ENCODE measurements at regions not wholly inside any gene's neighbourhood (a gene's known extent, or its start where the extent isn't known, plus 50 kb on each side); places are given as distances from the start of the nearest gene placed in this dataset.

DNA sequence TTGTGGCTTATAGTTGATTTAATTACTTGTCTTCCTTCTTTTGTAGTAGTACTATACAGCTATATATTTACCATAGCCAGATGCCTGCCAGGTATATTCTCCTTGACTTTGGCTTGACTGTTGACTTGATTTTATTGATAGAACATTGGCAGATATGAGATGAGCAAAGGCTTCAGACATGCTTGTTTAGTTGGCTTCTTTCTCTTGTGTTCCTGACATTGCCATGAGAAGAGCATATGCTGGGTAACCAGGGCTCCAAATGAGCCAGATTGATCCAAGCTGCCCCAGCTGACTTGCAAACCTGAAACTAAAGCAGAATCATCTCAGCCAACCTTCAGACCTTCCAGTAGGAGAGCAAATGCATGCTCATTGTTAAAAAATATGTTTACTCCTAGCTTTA is 508.1 kb upstream of the BTBD3 start:
- no peak for TF ChIP-seq CTCF (conservative IDR thresholded peaks at IDR 0.05)
- Mint-ChIP-seq H3K36me3 (ENCODE audit: low read depth) (peaks cover 9% of the 10 kb centered on the region), H3K4me1 (peaks cover 11% of the 10 kb centered on the region), H3K27ac (ENCODE audit: unreplicated experiment) (peak overlapping the region; percentile 28), H3K9me3 (peaks cover 16% of the 10 kb centered on the region), H3K4me3 (no peak overlapping the region), H3K27me3 (ENCODE audit: low read depth) (no peaks in the 10 kb centered on the region)
- DNase-seq (ENCODE audit: low read depth, low spot score), result no peak

DNA sequence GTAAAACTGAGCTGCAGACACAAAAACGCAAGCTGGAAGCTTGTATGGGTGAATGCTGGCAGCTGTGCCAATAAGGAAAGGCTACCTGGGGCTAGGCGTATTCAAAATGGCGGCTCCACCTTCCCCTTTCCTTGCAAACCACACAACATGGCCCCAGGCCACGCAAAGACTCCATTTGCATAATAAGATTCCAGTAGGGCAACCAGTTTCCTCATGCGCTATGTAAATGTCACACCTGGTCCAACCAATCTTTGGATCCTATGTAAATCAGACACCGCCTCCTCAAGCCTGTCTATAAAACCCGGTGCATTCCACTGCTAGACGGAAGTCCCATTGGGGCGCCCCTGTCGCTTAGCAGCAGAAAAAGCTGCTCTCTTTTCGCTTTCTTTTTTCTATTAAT is 505.9 kb upstream of the BTBD3 start:
- Mint-ChIP-seq H3K9me3 (peaks cover 9% of the 10 kb centered on the region), H3K4me3 (no peak overlapping the region), H3K27me3 (ENCODE audit: low read depth) (no peaks in the 10 kb centered on the region), H3K4me1 (peaks cover 11% of the 10 kb centered on the region), H3K36me3 (ENCODE audit: low read depth) (peaks cover 9% of the 10 kb centered on the region), H3K27ac (ENCODE audit: unreplicated experiment) (no peak overlapping the region)
- DNase-seq (ENCODE audit: low read depth, low spot score), result no peak
- no peak for TF ChIP-seq CTCF (conservative IDR thresholded peaks at IDR 0.05)

DNA sequence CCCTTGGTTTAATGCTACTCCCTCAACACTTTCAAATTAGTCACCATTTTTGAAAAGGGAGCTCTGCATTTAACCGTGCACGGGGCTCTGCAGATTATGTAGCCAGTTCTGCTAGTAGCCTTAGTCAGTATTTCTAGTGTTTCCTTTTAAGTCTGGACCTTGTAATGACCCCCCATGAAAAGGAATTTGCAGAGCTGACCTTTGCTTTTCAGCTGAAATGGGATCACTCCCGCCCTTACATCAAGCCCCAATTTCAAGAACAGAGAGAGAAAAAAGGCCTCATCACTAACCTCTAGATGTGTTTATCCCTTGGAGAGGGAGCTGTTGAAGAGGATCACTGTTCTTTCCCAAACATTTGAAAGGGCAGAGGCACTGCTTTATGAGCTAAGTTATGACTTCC is 490.7 kb upstream of the BTBD3 start:
- DNase-seq (ENCODE audit: low read depth, low spot score), result no peak
- peak overlapping the region; percentile 2 for H3K27ac Mint-ChIP-seq (ENCODE audit: unreplicated experiment)
- H3K4me1 Mint-ChIP-seq, result peaks cover 57% of the 10 kb centered on the region

DNA sequence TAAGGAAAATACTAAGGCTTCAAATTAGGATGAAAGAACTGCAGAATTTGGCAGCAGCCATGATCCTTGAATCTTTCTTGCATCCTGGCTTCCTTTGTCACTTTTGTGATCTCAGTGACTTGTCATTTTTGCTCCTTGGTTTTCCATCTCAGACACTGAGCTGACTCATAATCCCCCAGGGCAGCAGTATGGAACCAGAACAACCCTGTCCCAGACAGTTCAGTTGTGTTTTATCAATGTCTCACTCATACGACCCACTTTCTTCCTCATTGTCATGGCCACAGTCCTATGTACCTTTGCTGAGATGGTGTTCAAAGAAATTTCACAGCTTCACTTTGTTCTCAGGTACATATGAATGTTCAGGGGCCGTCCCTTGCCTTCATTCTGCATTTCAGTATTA is 488.5 kb upstream of the BTBD3 start:
- Mint-ChIP-seq H3K36me3 (ENCODE audit: low read depth) (peaks cover 3% of the 10 kb centered on the region), H3K27me3 (ENCODE audit: low read depth) (no peaks in the 10 kb centered on the region), H3K27ac (ENCODE audit: unreplicated experiment) (peak overlapping the region; percentile 2), H3K9me3 (peaks cover 3% of the 10 kb centered on the region), H3K4me1 (peaks cover 57% of the 10 kb centered on the region), H3K4me3 (peak overlapping the region; percentile 11)
- TF ChIP-seq CTCF (conservative IDR thresholded peaks at IDR 0.05), result no peak
- DNase-seq (ENCODE audit: low read depth, low spot score), result no peak

More for the DNA sequence above, 490.7 kb upstream of the BTBD3 start:
- H3K36me3 Mint-ChIP-seq (ENCODE audit: low read depth), result no peaks in the 10 kb centered on the region
- H3K27me3 Mint-ChIP-seq (ENCODE audit: low read depth), result no peaks in the 10 kb centered on the region
- no peaks in the 10 kb centered on the region for H3K9me3 Mint-ChIP-seq
- H3K4me3 Mint-ChIP-seq, result peak overlapping the region; percentile 3
- TF ChIP-seq CTCF (conservative IDR thresholded peaks at IDR 0.05), result no peak

DNA sequence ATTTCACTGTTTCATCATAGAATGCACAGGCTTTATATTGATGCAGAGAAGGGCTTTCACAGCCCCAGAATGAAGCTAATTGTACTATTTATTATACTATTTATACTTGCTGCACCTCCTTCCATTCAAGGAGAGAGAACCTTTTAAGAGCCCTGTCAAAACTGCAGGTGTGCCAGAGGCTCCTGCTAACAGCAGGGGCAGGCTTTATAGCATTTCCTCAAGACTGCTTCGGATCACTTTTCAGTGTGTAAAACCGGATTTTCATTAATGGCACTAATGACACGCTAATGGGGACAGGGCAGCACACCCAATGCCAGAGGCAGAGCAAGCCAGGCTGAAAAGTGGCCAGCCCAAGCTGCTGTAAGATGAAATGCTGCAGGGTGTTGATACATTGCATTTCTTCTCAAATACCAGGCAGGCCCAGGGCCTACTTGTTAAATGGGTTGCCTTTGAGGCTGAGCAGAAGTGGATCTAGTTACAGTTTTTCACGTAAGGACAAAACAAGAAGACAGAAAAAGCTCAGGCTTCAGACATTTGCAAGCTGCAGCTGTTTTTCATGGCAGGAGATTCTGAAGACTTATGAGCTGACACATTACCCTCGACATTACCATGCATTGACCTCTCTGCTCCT is 487.7 kb upstream of the BTBD3 start:
- Mint-ChIP-seq H3K9me3 (peaks cover 11% of the 10 kb centered on the region), H3K4me1 (peaks cover 57% of the 10 kb centered on the region), H3K27ac (ENCODE audit: unreplicated experiment) (no peak overlapping the region), H3K27me3 (ENCODE audit: low read depth) (no peaks in the 10 kb centered on the region), H3K36me3 (ENCODE audit: low read depth) (peaks cover 12% of the 10 kb centered on the region), H3K4me3 (no peak overlapping the region)
- TF ChIP-seq CTCF (conservative IDR thresholded peaks at IDR 0.05), result no peak
- DNase-seq (ENCODE audit: low read depth, low spot score), result no peak

Data from neural crest cell (in vitro differentiated cells).